ENCODE measurements at regions not wholly inside any gene's neighbourhood (a gene's known extent, or its start where the extent isn't known, plus 50 kb on each side); places are given as distances from the start of the nearest gene placed in this dataset.

DNA sequence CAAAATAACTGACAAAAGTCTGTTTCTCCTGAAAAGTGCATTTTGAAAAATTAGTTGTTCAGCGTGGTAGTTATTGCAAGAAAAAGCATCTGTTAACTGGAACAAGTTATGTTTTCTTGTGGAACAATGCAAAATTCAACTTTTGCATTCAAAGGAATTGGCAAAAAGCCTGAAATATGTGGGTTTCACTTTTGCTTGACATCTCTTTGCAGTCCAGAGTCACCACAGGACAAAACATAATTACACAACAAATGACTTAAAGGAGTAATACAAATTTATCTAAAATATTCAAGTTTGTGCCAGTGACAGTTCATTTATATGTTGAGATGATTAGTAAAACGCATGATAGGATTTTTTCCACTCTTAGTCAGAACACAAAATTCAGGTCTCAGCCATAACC lies 96.3 kb upstream of the P2RY1 start:
- Histone ChIP-seq H3K27me3 (no peaks in the 10 kb centered on the region), H3K4me1 (ENCODE audit: low read depth) (no peaks in the 10 kb centered on the region), H3K4me3 (no peak overlapping the region), H3K27ac (no peak overlapping the region), H3K36me3 (no peaks in the 10 kb centered on the region), H3K9me3 (ENCODE audit: low read depth) (no peaks in the 10 kb centered on the region)
- peak in 1 of 2 donors; percentile 86 for DNase-seq (ENCODE audit: low read depth in 1 of 2, low spot score in 1 of 2)
- TF ChIP-seq, protein P1, sequence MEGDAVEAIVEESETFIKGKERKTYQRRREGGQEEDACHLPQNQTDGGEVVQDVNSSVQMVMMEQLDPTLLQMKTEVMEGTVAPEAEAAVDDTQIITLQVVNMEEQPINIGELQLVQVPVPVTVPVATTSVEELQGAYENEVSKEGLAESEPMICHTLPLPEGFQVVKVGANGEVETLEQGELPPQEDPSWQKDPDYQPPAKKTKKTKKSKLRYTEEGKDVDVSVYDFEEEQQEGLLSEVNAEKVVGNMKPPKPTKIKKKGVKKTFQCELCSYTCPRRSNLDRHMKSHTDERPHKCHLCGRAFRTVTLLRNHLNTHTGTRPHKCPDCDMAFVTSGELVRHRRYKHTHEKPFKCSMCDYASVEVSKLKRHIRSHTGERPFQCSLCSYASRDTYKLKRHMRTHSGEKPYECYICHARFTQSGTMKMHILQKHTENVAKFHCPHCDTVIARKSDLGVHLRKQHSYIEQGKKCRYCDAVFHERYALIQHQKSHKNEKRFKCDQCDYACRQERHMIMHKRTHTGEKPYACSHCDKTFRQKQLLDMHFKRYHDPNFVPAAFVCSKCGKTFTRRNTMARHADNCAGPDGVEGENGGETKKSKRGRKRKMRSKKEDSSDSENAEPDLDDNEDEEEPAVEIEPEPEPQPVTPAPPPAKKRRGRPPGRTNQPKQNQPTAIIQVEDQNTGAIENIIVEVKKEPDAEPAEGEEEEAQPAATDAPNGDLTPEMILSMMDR (IDR thresholded peaks at IDR 0.05; ENCODE audit: low read depth, low read length): no peak

DNA sequence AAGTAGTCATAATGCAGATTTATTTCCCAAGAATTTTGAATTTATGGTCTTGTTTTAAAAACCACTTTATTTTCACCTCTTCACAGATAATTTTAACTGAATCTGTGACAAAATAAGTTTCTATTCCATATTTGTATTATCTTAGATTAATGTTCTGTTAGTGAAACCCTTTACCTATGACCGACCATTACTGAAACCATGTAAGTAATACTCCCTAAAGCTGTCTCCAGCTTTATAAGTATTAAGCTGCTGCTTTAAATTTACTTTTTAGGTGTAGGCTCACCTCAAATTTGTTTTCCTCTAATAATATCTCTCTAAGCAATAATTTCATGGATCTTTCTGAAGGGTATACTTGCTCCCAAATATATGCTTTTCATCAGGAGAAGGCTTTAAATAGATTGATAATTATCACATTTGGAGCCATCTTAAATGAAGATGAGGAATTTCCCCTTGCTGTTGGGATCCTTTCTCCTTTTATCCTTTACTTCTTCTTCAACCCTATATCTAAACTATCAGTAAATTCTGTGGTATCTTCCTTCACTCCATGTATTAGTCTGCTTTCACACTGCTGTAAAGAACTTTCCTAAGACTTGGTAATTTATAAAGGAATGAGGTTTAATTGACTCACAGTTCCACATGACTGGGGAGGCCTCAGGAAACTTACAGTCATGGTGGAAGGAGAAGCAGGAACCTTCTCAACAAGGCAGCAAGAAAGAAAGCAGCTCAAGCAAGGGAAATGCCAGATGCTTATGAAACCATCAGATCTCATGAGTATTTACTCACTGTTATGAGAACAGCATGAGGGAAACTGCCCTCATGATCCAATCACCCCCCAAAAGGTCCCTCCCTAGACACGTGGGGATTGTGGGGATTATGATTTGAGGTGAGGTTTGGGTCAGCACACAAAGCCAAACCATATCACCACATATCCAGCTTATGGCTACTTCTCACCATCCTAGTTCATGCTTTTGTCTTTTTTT lies 92.3 kb upstream of the P2RY1 start:
- no peaks in the 10 kb centered on the region for H3K4me1 ChIP-seq (ENCODE audit: low read depth)
- H3K4me3 ChIP-seq: no peak overlapping the region
- TF ChIP-seq, protein P1 (IDR thresholded peaks at IDR 0.05; ENCODE audit: low read depth, low read length): no peak
- H3K9me3 ChIP-seq (ENCODE audit: low read depth): no peaks in the 10 kb centered on the region
- no peaks in the 10 kb centered on the region for H3K27me3 ChIP-seq
- H3K27ac ChIP-seq: no peak overlapping the region
- DNase-seq (ENCODE audit: low read depth in 1 of 2, low spot score in 1 of 2): peak in 1 of 2 donors; percentile 6
- no peaks in the 10 kb centered on the region for H3K36me3 ChIP-seq

DNA sequence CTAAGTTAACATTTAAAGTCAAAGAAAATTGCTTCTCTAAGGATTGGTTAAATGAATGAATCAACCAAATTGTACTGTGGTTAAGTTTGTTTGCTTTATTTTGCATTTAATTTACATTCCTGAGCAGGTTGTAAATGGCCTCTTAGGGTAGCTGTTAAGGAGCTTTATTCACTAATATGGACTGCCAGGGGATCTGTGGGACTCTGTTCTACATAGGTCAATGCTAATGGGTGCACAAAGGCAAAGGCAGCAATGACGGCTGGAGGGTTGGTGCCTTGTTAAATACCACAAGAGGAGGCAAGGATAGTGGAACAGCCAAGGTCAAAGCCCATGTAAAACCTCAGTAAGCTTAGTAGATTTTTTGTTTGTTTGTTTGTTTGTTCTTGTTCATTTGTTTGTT lies 89.3 kb upstream of the P2RY1 start:
- H3K27me3 ChIP-seq: no peaks in the 10 kb centered on the region
- no peak for DNase-seq (ENCODE audit: low read depth in 1 of 2, low spot score in 1 of 2)
- no peak overlapping the region for H3K4me3 ChIP-seq
- TF ChIP-seq, protein P1 (IDR thresholded peaks at IDR 0.05; ENCODE audit: low read depth, low read length): no peak
- no peaks in the 10 kb centered on the region for H3K36me3 ChIP-seq
- no peaks in the 10 kb centered on the region for H3K4me1 ChIP-seq (ENCODE audit: low read depth)
- H3K9me3 ChIP-seq (ENCODE audit: low read depth): no peaks in the 10 kb centered on the region
- H3K27ac ChIP-seq: no peak overlapping the region

DNA sequence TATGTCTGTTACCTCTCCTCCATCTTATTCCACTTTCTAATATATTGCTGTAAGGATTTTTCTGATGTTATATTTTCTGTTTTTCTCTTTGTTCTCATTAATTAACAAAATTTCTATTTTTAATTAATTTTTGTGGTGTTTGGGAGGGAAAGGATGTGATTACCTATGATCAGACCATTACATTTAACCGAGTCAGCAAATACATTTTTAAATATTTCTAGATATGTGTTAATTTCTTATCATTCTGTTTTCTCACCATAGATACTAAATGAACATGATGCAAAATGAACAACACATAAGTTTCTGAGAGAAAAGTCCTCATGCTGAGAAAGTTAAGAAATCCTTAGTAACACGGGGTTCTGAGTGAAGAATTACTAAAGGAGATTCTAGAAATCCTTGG lies 80.6 kb upstream of the P2RY1 start:
- Histone ChIP-seq H3K27ac (no peak overlapping the region), H3K9me3 (ENCODE audit: low read depth) (no peaks in the 10 kb centered on the region), H3K4me3 (no peak overlapping the region), H3K36me3 (no peaks in the 10 kb centered on the region), H3K4me1 (ENCODE audit: low read depth) (no peaks in the 10 kb centered on the region), H3K27me3 (no peaks in the 10 kb centered on the region)
- DNase-seq (ENCODE audit: low read depth in 1 of 2, low spot score in 1 of 2): no peak
- TF ChIP-seq, protein P1 (IDR thresholded peaks at IDR 0.05; ENCODE audit: low read depth, low read length): no peak

DNA sequence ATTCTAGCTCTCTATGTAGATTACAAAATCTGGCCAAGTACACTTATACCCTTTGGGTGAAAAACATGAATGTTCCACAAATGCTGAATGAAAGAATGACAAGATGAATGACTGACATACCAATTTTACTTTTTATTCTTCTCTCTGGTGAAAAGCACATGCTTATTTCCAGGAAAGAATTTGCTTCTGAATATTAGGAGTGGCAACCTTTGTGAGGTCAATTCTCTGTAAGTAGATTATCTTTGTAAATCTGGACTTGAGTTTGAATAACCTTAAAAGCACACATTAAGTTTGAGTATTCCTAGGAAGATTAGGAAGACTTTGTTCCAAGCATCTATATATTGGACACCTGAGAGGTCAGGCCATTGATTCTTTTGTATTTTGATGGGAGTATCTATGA lies 78.1 kb upstream of the P2RY1 start:
- no peaks in the 10 kb centered on the region for H3K4me1 ChIP-seq (ENCODE audit: low read depth)
- TF ChIP-seq, protein P1 (IDR thresholded peaks at IDR 0.05; ENCODE audit: low read depth, low read length): no peak
- H3K27ac ChIP-seq: no peak overlapping the region
- no peaks in the 10 kb centered on the region for H3K36me3 ChIP-seq
- H3K9me3 ChIP-seq (ENCODE audit: low read depth): no peaks in the 10 kb centered on the region
- H3K27me3 ChIP-seq: no peaks in the 10 kb centered on the region
- no peak overlapping the region for H3K4me3 ChIP-seq
- DNase-seq (ENCODE audit: low read depth in 1 of 2, low spot score in 1 of 2): no peak
